ENCODE measurements at regions not wholly inside any gene's neighbourhood (a gene's known extent, or its start where the extent isn't known, plus 50 kb on each side); places are given as distances from the start of the nearest gene placed in this dataset.

DNA sequence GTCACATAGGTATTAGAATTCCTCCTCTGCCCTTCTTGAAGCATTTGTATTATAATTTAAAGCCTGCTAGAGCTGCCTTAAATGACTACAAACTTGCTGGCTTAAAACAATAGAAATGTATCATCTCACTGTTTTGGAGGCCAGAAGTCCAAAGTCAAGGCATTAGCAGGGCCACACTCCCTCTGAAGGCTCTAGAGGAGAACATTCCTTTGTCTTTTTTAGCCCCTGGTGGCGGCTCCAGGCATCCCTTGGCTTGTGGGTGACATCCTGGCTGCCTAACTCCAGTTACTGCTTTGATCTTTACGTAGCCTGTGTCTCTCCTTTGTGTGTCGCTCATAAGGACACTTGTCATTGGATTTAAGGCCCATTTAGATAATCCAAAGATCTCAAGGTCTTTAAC, 186.6 kb upstream of the SALL1 start:
- DNase-seq (ENCODE audit: extremely low spot score in 2 of 2): no peak
- intact Hi-C loops (cut with DNase I): no loop called here
- Histone ChIP-seq H3K27ac (no peak overlapping the region), H3K27me3 (no peaks in the 10 kb centered on the region), H3K36me3 (no peaks in the 10 kb centered on the region), H3K9me3 (no peaks in the 10 kb centered on the region), H3K4me1 (no peaks in the 10 kb centered on the region), H3K4me3 (no peak overlapping the region)
- TF ChIP-seq, protein P1, sequence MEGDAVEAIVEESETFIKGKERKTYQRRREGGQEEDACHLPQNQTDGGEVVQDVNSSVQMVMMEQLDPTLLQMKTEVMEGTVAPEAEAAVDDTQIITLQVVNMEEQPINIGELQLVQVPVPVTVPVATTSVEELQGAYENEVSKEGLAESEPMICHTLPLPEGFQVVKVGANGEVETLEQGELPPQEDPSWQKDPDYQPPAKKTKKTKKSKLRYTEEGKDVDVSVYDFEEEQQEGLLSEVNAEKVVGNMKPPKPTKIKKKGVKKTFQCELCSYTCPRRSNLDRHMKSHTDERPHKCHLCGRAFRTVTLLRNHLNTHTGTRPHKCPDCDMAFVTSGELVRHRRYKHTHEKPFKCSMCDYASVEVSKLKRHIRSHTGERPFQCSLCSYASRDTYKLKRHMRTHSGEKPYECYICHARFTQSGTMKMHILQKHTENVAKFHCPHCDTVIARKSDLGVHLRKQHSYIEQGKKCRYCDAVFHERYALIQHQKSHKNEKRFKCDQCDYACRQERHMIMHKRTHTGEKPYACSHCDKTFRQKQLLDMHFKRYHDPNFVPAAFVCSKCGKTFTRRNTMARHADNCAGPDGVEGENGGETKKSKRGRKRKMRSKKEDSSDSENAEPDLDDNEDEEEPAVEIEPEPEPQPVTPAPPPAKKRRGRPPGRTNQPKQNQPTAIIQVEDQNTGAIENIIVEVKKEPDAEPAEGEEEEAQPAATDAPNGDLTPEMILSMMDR (IDR thresholded peaks at IDR 0.05): no peak
- TF ChIP-seq POLR2AphosphoS5 (IDR thresholded peaks at IDR 0.05; ENCODE audit: insufficient read depth in 1 of 2, low read depth in 1 of 2) (no peak), POLR2A (IDR thresholded peaks at IDR 0.05) (no peak)

DNA sequence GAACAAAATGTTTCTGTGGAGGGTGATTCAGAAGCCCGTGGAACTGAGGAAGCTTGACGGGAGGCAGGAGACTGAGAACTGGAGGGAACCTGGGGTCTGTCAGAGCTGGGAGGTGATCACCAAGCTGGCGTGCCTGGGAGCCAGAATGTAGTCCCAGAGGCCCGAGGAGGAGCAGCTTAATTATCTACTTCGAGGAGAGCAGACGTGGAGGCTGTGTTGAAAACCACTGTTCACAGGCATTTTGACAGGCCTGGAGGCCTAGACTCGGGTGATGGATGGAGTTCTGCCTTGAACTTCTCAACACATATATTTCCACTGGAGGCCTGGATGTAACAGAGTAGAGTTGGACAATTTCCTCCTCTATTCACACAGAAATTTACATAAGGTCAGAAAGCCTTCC, 177.7 kb upstream of the SALL1 start:
- Histone ChIP-seq H3K27me3 (no peaks in the 10 kb centered on the region), H3K4me1 (peaks cover 10% of the 10 kb centered on the region), H3K36me3 (no peaks in the 10 kb centered on the region), H3K9me3 (no peaks in the 10 kb centered on the region), H3K27ac (no peak overlapping the region), H3K4me3 (no peak overlapping the region)
- no peak for TF ChIP-seq POLR2A (IDR thresholded peaks at IDR 0.05)
- TF ChIP-seq POLR2AphosphoS5 (IDR thresholded peaks at IDR 0.05; ENCODE audit: insufficient read depth in 1 of 2, low read depth in 1 of 2): no peak
- TF ChIP-seq, protein P1 (IDR thresholded peaks at IDR 0.05): no peak
- no peak for DNase-seq (ENCODE audit: extremely low spot score in 2 of 2)
- intact Hi-C loops (cut with DNase I): no loop called here

DNA sequence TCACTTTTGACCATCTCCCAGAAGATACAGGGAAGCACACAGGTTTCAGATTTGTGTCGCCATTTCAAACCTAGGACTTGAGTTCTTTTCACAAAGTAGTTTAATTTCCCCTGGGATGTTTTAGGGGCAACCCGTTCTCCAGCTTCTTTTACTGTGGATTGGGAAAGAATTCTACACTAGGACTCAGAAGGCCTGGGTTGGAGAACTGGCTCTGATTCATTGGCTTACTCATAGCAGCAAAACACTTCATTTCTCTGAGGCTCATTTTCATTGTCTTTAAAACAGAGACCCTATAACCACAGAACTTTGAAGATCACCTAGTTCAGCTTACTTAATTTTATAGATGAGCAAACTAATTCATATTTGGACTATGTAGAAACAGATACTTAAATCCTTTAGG, 175.9 kb upstream of the SALL1 start:
- Histone ChIP-seq H3K27ac (peak overlapping the region; percentile 63), H3K36me3 (no peaks in the 10 kb centered on the region), H3K4me1 (peaks cover 10% of the 10 kb centered on the region), H3K4me3 (no peak overlapping the region), H3K9me3 (no peaks in the 10 kb centered on the region), H3K27me3 (no peaks in the 10 kb centered on the region)
- no peak for DNase-seq (ENCODE audit: extremely low spot score in 2 of 2)
- no peak for TF ChIP-seq POLR2A (IDR thresholded peaks at IDR 0.05)
- TF ChIP-seq, protein P1 (IDR thresholded peaks at IDR 0.05): no peak
- TF ChIP-seq POLR2AphosphoS5 (IDR thresholded peaks at IDR 0.05; ENCODE audit: insufficient read depth in 1 of 2, low read depth in 1 of 2): no peak
- intact Hi-C loops (cut with DNase I): no loop called here

DNA sequence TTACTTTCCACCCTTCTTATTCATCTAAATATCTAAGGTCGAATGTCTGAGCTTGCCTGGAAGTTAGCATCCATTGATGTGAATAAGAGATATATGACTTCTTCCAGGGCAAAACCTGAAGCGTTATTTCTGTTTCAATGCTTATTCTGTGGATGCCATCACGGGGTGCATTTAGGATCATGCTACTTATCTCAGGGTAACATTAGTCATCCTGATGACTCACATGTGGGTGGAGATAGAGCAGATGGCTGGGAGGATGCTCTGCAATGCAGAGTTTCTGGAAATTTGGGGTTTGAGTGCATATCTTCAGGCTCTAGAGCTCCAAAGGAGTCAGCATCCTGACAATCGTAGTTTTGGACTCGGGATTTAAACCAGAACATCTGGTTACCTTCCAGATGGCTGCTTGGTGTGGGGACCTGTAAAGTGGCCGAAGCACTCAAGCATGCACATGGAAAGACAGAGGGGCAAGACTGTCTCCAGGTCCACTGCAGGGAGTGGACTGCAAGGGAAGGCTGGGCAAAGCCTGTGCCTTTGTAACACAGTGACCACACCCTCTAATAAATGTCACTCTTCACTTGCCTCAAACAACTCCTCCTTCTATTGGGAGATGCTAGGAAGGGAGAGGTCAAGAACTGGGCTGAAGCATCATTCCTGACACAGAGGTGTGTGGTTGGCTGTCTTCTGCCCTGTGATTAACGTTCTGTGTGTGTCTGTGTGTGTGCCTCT, 175.2 kb upstream of the SALL1 start:
- TF ChIP-seq, protein P1 (IDR thresholded peaks at IDR 0.05): no peak
- TF ChIP-seq POLR2AphosphoS5 (IDR thresholded peaks at IDR 0.05; ENCODE audit: insufficient read depth in 1 of 2, low read depth in 1 of 2) (no peak), POLR2A (IDR thresholded peaks at IDR 0.05) (no peak)
- intact Hi-C loops (cut with DNase I): no loop called here
- Histone ChIP-seq H3K27me3 (no peaks in the 10 kb centered on the region), H3K9me3 (no peaks in the 10 kb centered on the region), H3K27ac (peak overlapping the region; percentile 63), H3K4me1 (peaks cover 10% of the 10 kb centered on the region), H3K36me3 (no peaks in the 10 kb centered on the region), H3K4me3 (no peak overlapping the region)
- no peak for DNase-seq (ENCODE audit: extremely low spot score in 2 of 2)

DNA sequence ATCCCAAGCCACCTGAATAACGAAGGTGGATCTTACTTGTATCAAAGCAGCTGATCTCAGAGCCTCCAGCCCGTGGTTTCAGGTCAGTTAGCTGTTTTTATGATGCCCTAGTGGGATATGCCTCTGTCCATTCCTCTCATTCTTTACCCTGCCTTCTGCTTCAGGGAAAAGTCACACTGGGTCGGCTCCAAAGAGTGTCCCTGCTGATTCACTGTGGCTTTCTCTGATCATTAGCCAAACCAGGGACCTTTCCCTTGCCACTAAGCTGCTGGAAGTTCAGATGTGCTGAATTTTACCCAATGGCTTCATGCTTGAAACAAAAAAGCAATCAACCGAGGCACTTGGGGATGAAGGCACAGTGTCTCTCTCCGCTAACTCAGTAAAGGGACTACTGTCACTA, 170.2 kb upstream of the SALL1 start:
- DNase-seq (ENCODE audit: extremely low spot score in 2 of 2): no peak
- intact Hi-C loops (cut with DNase I): no loop called here
- H3K9me3 ChIP-seq: no peaks in the 10 kb centered on the region
- TF ChIP-seq, protein P1 (IDR thresholded peaks at IDR 0.05): no peak
- TF ChIP-seq POLR2A (IDR thresholded peaks at IDR 0.05) (no peak), POLR2AphosphoS5 (IDR thresholded peaks at IDR 0.05; ENCODE audit: insufficient read depth in 1 of 2, low read depth in 1 of 2) (no peak)
- no peak overlapping the region for H3K4me3 ChIP-seq
- H3K36me3 ChIP-seq: no peaks in the 10 kb centered on the region
- H3K4me1 ChIP-seq: peaks cover 10% of the 10 kb centered on the region
- no peaks in the 10 kb centered on the region for H3K27me3 ChIP-seq
- H3K27ac ChIP-seq: no peak overlapping the region

Data from vagina (tissue), 2 donors.